ENCODE measurements at regions not wholly inside any gene's neighbourhood (a gene's known extent, or its start where the extent isn't known, plus 50 kb on each side); places are given as distances from the start of the nearest gene placed in this dataset.

GRCh38 chr2:7270011-7270431 lies 352.8 kb downstream of the RNF144A start:
- Histone ChIP-seq H3T11ph (ENCODE audit: low read length) (no peak overlapping the region), H4K20me1 (ENCODE audit: control insufficient read depth, insufficient read depth, insufficient read length) (no peaks in the 10 kb centered on the region), H3K23me2 (ENCODE audit: insufficient read length, low read depth, low read length, poor library complexity, severe bottlenecking) (no peaks in the 10 kb centered on the region), H3K79me2 (ENCODE audit: insufficient read depth, low read length) (no peaks in the 10 kb centered on the region), H3K79me1 (ENCODE audit: insufficient read depth, low read depth, low read length, poor library complexity, severe bottlenecking) (no peaks in the 10 kb centered on the region), H3K4me1 (ENCODE audit: insufficient read depth, low read length) (no peaks in the 10 kb centered on the region), H4K5ac (ENCODE audit: insufficient read length, low read depth, low read length) (no peak overlapping the region), H2AK5ac (ENCODE audit: insufficient read length, low read length) (no peak overlapping the region), H3K4ac (ENCODE audit: low read depth, low read length) (no peak overlapping the region), H4K8ac (replicated peaks; ENCODE audit: insufficient read length, low read depth, low read length) (no peak overlapping the region), H3K9me3 (ENCODE audit: control insufficient read depth, low read depth, low read length) (no peaks in the 10 kb centered on the region), H3K27ac (ENCODE audit: insufficient read length, low read depth, low read length) (no peak overlapping the region), H3K4me2 (ENCODE audit: insufficient read depth, insufficient read length, low read length) (no peak overlapping the region), H3K18ac (ENCODE audit: insufficient read length, low read depth, low read length) (no peak overlapping the region), H3K56ac (ENCODE audit: insufficient read length, low read depth, low read length) (no peak overlapping the region), H3K23ac (ENCODE audit: insufficient read length, low read depth, low read length) (no peak overlapping the region), H2BK15ac (ENCODE audit: low read depth, low read length) (no peak overlapping the region), H3K27me3 (ENCODE audit: insufficient read depth, low read length) (no peaks in the 10 kb centered on the region), H3K14ac (ENCODE audit: insufficient read depth, low read length) (no peak overlapping the region), H2BK20ac (ENCODE audit: low read depth, low read length, poor library complexity, severe bottlenecking) (no peak overlapping the region), H2BK120ac (ENCODE audit: low read depth, low read length, poor library complexity, severe bottlenecking) (no peak overlapping the region), H2AFZ (ENCODE audit: low read length) (no peak overlapping the region), H2BK12ac (ENCODE audit: insufficient read length, low read depth, low read length) (no peak overlapping the region), H2BK5ac (ENCODE audit: insufficient read length, low read length) (no peak overlapping the region), H4K91ac (ENCODE audit: insufficient read length, low read depth, low read length) (no peak overlapping the region), H3K9ac (ENCODE audit: extremely low read depth, insufficient read length, low read length) (no peak overlapping the region)
- DNase-seq: no peak
- H3K9me3 Mint-ChIP-seq: no peaks in the 10 kb centered on the region
- no peaks in the 10 kb centered on the region; the same call in 1 of the 2 replicates for H3K27me3 Mint-ChIP-seq (ENCODE audit: low read depth)
- WGBS (ENCODE audit: extremely low coverage, insufficient read length, low lambda C conversion rate): no CpG with 5 or more reads among the region's 7 CpGs
- H3K4me1 Mint-ChIP-seq: peaks cover 10 to 16% of the 10 kb centered on the region in 2 experiments; a peak in 3 of 4 replicates
- no peaks in the 10 kb centered on the region; a peak in 1 of 7 replicates for H3K36me3 Mint-ChIP-seq (ENCODE audit: insufficient read depth in 1 of 3, low read depth in 3 of 3)
- H3K27ac Mint-ChIP-seq: no peak overlapping the region
- TF ChIP-seq CTCF (conservative IDR thresholded peaks at IDR 0.05): no peak
- H3K4me3 Mint-ChIP-seq: no peak overlapping the region

Data from H9 (cell line).